Ovary (tissue), 7 donors: ENCODE measurements at regions not wholly inside any gene's neighbourhood (a gene's known extent, or its start where the extent isn't known, plus 50 kb on each side); places are given as distances from the start of the nearest gene placed in this dataset.

Experiments
- DNase-seq, 5 donors: peaks; one replicate each; pipeline ENCODE4 v3.0.0-alpha.2; 2019 to 2020
- H3K27ac ChIP-seq, 2 donors: fragments of 200-600 bp; one replicate each; pipeline versions ENCODE4 v1.5.1 to v1.8.0; 2019 to 2022
- H3K27me3 ChIP-seq: fragments of 200-600 bp; one replicate; pipeline ENCODE4 v1.8.0; 2022
- H3K36me3 ChIP-seq: fragments of 200-600 bp; sonication (generic); one replicate; pipeline ENCODE4 v1.5.1; 2019
- H3K4me1 ChIP-seq: one replicate; pipeline ENCODE4 v1.8.1; 2013; ENCODE audit warnings: mild to moderate bottlenecking, moderate library complexity; ENCODE audit not compliant: insufficient read depth
- H3K4me3 ChIP-seq: fragments of 200-600 bp; sonication (generic); one replicate; pipeline ENCODE4 v1.5.1; 2017
- H3K9me3 ChIP-seq, 2 donors: fragments of 200-600 bp in 1 of 2; sonication (generic) in 1 of 2; one replicate each; pipeline versions ENCODE4 v1.5.1 to v1.8.1; 2013 to 2019; ENCODE audit warnings: mild to moderate bottlenecking in 1 of 2, moderate library complexity in 1 of 2
- CTCF ChIP-seq, 3 donors: fragments of 450-650 bp in 2 of 3; fragments of 200-600 bp in 1 of 3; IDR thresholded peaks; one replicate each; pipeline versions ENCODE4 v1.5.1 to v1.8.0; 2016 to 2022; ENCODE audit warnings: antibody characterized with exemption in 3 of 3, mild to moderate bottlenecking in 1 of 3
- EP300 ChIP-seq: sonication (generic); formaldehyde crosslinking; IDR thresholded peaks from one replicate; pipeline ENCODE4 v1.6.1; 2017; ENCODE audit warnings: antibody characterized with exemption
- POLR2A ChIP-seq: fragments of 450-650 bp; IDR thresholded peaks from one replicate; pipeline ENCODE4 v1.6.1; 2017; ENCODE audit warnings: antibody characterized with exemption, mild to moderate bottlenecking, moderate library complexity
- WGBS, 3 donors: extraction: QIAGEN DNeasy Blood & Tissue Kit in 1 of 3; methylation state at CpG; one replicate each; pipeline versions ENCODE4 v1.1.5 to v1.1.7; 2013 to 2017; 5-methylcytosine and 5-hydroxymethylcytosine counted together
- intact Hi-C, 4 donors: fragments of 100-400 bp; cut with DNase I; formaldehyde crosslinking; loops; one replicate each; pipeline versions ENCODE4 v1.11.0 to v1.15.1; 2022 to 2023
- donor health status: DM: no; HTN: no; CAD: no; lungs with moderate emphysema.
- donor health status: DM: no; HTN: no; CAD: no.
- donor health status: Bipolar disorder and iron deficiency.
- donor health status: DM: no; HTN: no; CAD: no.
- donor health status: DM: yes; HTN: yes; CAD: no.

DNA sequence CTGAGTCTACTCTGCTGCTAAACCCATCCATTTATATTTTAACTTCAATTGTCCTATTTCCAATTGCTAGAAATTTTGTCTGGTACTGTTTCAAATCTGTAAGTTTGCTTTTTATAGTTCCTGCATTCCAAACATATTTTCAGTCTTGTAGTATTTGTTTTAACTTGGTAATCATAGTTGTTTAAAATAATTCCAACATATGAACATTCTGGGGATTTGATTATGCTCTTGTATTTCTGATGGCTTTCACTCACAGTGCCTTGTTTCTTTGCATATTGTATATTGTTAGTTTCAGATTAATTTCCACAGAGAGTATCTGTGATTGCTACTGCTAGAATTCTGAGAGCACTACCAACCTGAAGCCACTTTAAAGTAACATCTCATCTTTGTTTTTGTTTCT is 202.4 kb downstream of the ETAA1 start:
- no peak for TF ChIP-seq CTCF (IDR thresholded peaks at IDR 0.05)
- TF ChIP-seq POLR2A: no peak
- no peak for TF ChIP-seq EP300
- no peak for DNase-seq
- Histone ChIP-seq H3K4me1 (no peaks in the 10 kb centered on the region), H3K27ac (no peak overlapping the region), H3K36me3 (no peaks in the 10 kb centered on the region), H3K4me3 (no peak overlapping the region), H3K27me3 (no peaks in the 10 kb centered on the region), H3K9me3 (no peaks in the 10 kb centered on the region)
- intact Hi-C loops: no loop called here

GRCh38 chr2:67600222-67600871 is 203.2 kb downstream of the ETAA1 start:
- TF ChIP-seq EP300: no peak
- TF ChIP-seq CTCF (IDR thresholded peaks at IDR 0.05): no peak
- no peak for TF ChIP-seq POLR2A
- Histone ChIP-seq H3K4me1 (no peaks in the 10 kb centered on the region), H3K27ac (no peak overlapping the region), H3K27me3 (no peaks in the 10 kb centered on the region), H3K36me3 (no peaks in the 10 kb centered on the region), H3K4me3 (no peak overlapping the region), H3K9me3 (no peaks in the 10 kb centered on the region)
- intact Hi-C loops: no loop called here
- WGBS, 3 donors: 81 to 87% (median 82%) methylated on average over 10 of the region's 10 CpGs
- DNase-seq: no peak

- TF ChIP-seq POLR2A: no peak
- no peak for TF ChIP-seq EP300
- no peak for TF ChIP-seq CTCF (IDR thresholded peaks at IDR 0.05)
- intact Hi-C loops: no loop called here
- WGBS, 3 donors: 21 to 40% (median 30%) methylated on average over 1 of the region's 1 CpG
Observed at GRCh38 chr2:67600946-67601345, 203.8 kb downstream of the ETAA1 start.

GRCh38 chr2:67604360-67604759 is 207.2 kb downstream of the ETAA1 start:
- intact Hi-C loops: no loop called here
- no peaks in the 10 kb centered on the region for H3K36me3 ChIP-seq
- H3K27ac ChIP-seq: no peak overlapping the region
- H3K4me1 ChIP-seq: no peaks in the 10 kb centered on the region
- no peaks in the 10 kb centered on the region for H3K27me3 ChIP-seq
- 88 to 100% (median 94%) methylated on average over 1 of the region's 1 CpG for WGBS, 3 donors
- TF ChIP-seq POLR2A: no peak
- TF ChIP-seq EP300: no peak
- TF ChIP-seq CTCF (IDR thresholded peaks at IDR 0.05): no peak
- no peak overlapping the region for H3K4me3 ChIP-seq
- no peak for DNase-seq
- H3K9me3 ChIP-seq: no peaks in the 10 kb centered on the region

More at GRCh38 chr2:67600946-67601345, 203.8 kb downstream of the ETAA1 start:
- Histone ChIP-seq H3K4me3 (no peak overlapping the region), H3K27ac (no peak overlapping the region), H3K27me3 (no peaks in the 10 kb centered on the region), H3K36me3 (no peaks in the 10 kb centered on the region), H3K9me3 (no peaks in the 10 kb centered on the region), H3K4me1 (no peaks in the 10 kb centered on the region)
- DNase-seq: no peak
